Right lung (tissue), 2 donors: ENCODE measurements at regions not wholly inside any gene's neighbourhood (a gene's known extent, or its start where the extent isn't known, plus 50 kb on each side); places are given as distances from the start of the nearest gene placed in this dataset.

Experiments used
- DNase-seq, 2 donors: peaks; one replicate each; pipeline ENCODE4 v3.0.0-alpha.2; 2013

DNA sequence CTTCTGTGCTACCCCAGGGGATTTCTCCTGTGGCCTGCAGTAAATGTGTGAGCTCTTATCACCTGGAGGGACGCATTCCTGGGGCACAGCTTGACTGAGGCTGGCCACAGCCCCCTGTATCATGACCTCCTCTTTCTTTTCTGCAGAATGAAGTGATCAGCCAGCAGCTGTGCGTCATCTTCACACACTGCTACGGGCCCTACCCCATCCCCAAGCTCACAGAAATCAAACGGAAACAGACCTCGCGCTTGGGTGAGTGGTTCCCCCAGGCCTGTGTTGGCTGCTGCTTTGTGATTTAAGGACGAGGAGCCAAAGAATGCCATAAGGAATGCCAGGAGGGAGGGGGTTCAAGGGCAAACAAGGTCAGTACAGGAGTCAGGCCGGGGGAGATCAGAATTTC, 50.5 kb upstream of the PWP1 start:
- peak; percentile 59 to 61 for DNase-seq
